SK-N-SH (cell line): ENCODE measurements at regions not wholly inside any gene's neighbourhood (a gene's known extent, or its start where the extent isn't known, plus 50 kb on each side); places are given as distances from the start of the nearest gene placed in this dataset.
A peak's percentile ranks its signal among the peaks of the same experiment; 100 is the strongest.

ENCODE experiments used
- CTCF ChIA-PET: fragments of 300-600, 350-600 bp; formaldehyde crosslinking; extraction: SDS; loops from one replicate; lab custom pipeline; 2021; lab: Yijun Ruan, JAX
- POLR2A ChIA-PET: fragments of 350-600 bp; sonication (Branson Sonifier 250); formaldehyde crosslinking; extraction: SDS; loops from one replicate; lab custom pipeline; 2020; ENCODE audit warnings: antibody characterized with exemption, inconsistent platforms; lab: Yijun Ruan, JAX
- DNase-seq: peaks from one replicate; pipeline ENCODE4 v3.0.0; 2012
- H2AFZ ChIP-seq: fragments of 200-600 bp; sonication (generic); 2 replicates; pipeline ENCODE4 v1.8.1; 2016; ENCODE audit warnings: antibody characterized with exemption, mild to moderate bottlenecking, low read depth
- H3F3A ChIP-seq: fragments of 200-600 bp; sonication (generic); replicated peaks from 2 replicates; pipeline ENCODE3; 2016; ENCODE audit warnings: antibody characterized with exemption, mild to moderate bottlenecking; ENCODE audit not compliant: insufficient read depth
- H3K27ac ChIP-seq, 2 experiments: fragments of 200-500 bp in 1 of 2; fragments of 200-600 bp in 1 of 2; sonication (Bioruptor generic) in 1 of 2; sonication (generic), shearing (Covaris generic) in 1 of 2; 2 replicates each; pipeline versions ENCODE4 v1.5.1 to v1.6.1; 2014 to 2016; ENCODE audit warnings: low read depth in 2 of 2, inconsistent platforms in 1 of 2, low read length in 1 of 2, mild to moderate bottlenecking in 1 of 2, mixed read lengths in 1 of 2
- H3K27me3 ChIP-seq: fragments of 200-600 bp; sonication (generic), shearing (Covaris generic); 2 replicates; pipeline ENCODE4 v1.6.1; 2016; ENCODE audit warnings: mixed run types; ENCODE audit not compliant: insufficient read depth
- H3K36me3 ChIP-seq, 2 experiments: fragments of 200-500 bp in 1 of 2; fragments of 200-600 bp in 1 of 2; sonication (Bioruptor generic) in 1 of 2; sonication (generic) in 1 of 2; replicated peaks in 1 of 2; 2 replicates each; pipeline versions ENCODE3 to v1.5.1; 2014 to 2016; ENCODE audit warnings: low read length in 1 of 2, mild to moderate bottlenecking in 1 of 2; ENCODE audit not compliant: insufficient read depth in 2 of 2, control insufficient read depth in 1 of 2
- H3K4me1 ChIP-seq, 2 experiments: fragments of 200-500 bp in 1 of 2; fragments of 200-600 bp in 1 of 2; sonication (Bioruptor generic) in 1 of 2; sonication (generic), shearing (Covaris generic) in 1 of 2; 2 replicates each; pipeline versions ENCODE4 v1.5.1 to v1.6.1; 2014 to 2016; ENCODE audit warnings: low read depth in 1 of 2, low read length in 1 of 2, mixed run types in 1 of 2; ENCODE audit not compliant: insufficient read depth in 2 of 2, control insufficient read depth in 1 of 2
- H3K4me2 ChIP-seq: fragments of 200-600 bp; sonication (generic), shearing (Covaris generic); 2 replicates; pipeline ENCODE4 v1.6.1; 2017; ENCODE audit warnings: mixed run types
- H3K4me3 ChIP-seq, 2 experiments: fragments of 200-500 bp in 1 of 2; fragments of 200-600 bp in 1 of 2; sonication (Bioruptor generic) in 1 of 2; sonication (generic), shearing (Covaris generic) in 1 of 2; 2 replicates each; pipeline versions ENCODE4 v1.5.1 to v1.8.1; 2014 to 2016; ENCODE audit warnings: low read depth in 2 of 2, inconsistent platforms in 1 of 2, low read length in 1 of 2, mild to moderate bottlenecking in 1 of 2, mixed read lengths in 1 of 2, moderate library complexity in 1 of 2
- H3K79me2 ChIP-seq: fragments of 200-600 bp; sonication (generic); 2 replicates; pipeline ENCODE4 v1.8.1; 2017; ENCODE audit warnings: mild to moderate bottlenecking; ENCODE audit not compliant: insufficient read depth
- H3K9ac ChIP-seq: fragments of 200-600 bp; sonication (generic); 2 replicates; pipeline ENCODE4 v1.6.1; 2017; ENCODE audit warnings: mixed run types
- H3K9me2 ChIP-seq: fragments of 200-600 bp; sonication (generic); 2 replicates; pipeline ENCODE4 v1.6.1; 2017; ENCODE audit warnings: mixed run types
- H3K9me3 ChIP-seq: fragments of 200-600 bp; sonication (generic); 2 replicates; pipeline ENCODE4 v1.6.1; 2017; ENCODE audit warnings: mixed run types, mild to moderate bottlenecking, moderate library complexity
- H4K20me1 ChIP-seq: fragments of 200-600 bp; sonication (generic); 2 replicates; pipeline ENCODE4 v1.6.1; 2017; ENCODE audit warnings: mild to moderate bottlenecking, mixed run types; ENCODE audit not compliant: insufficient read depth
- ELF1 ChIP-seq: IDR thresholded peaks from 2 replicates; pipeline ENCODE4 v1.4.0; 2012
- EP300 ChIP-seq, 2 experiments: IDR thresholded peaks; 2 replicates each; pipeline versions ENCODE4 v1.4.0 to v1.6.1; 2012; ENCODE audit warnings: borderline replicate concordance in 1 of 2, low read depth in 1 of 2, low read length in 1 of 2
- FOSL2 ChIP-seq: IDR thresholded peaks from 2 replicates; pipeline ENCODE4 v1.4.0; 2012; ENCODE audit warnings: low read depth, mild to moderate bottlenecking, moderate library complexity, borderline replicate concordance
- FOXJ3 ChIP-seq: sonication (generic); formaldehyde crosslinking; IDR thresholded peaks from 2 replicates; pipeline ENCODE4 v1.5.1; 2020; ENCODE audit warnings: mild to moderate bottlenecking, missing genetic modification reagents
- GABPA ChIP-seq: IDR thresholded peaks from 2 replicates; pipeline ENCODE4 v1.4.0; 2012; ENCODE audit warnings: low read depth, mild to moderate bottlenecking
- GATA2 ChIP-seq: sonication (generic); formaldehyde crosslinking; IDR thresholded peaks from 2 replicates; pipeline ENCODE4 v1.5.0; 2020; ENCODE audit warnings: mild to moderate bottlenecking, missing genetic modification reagents
- MXI1 ChIP-seq: IDR thresholded peaks from 2 replicates; pipeline ENCODE4 v1.6.1; 2012; ENCODE audit warnings: mild to moderate bottlenecking, low read depth, low read length, improper control_type of control experiment
- NFIC ChIP-seq: IDR thresholded peaks from 2 replicates; pipeline ENCODE4 v1.4.0; 2012; ENCODE audit warnings: borderline replicate concordance
- NRF1 ChIP-seq: IDR thresholded peaks from 2 replicates; pipeline ENCODE4 v1.6.1; 2012; ENCODE audit warnings: low read depth, mild to moderate bottlenecking, low read length
- POLR2AphosphoS5 ChIP-seq: IDR thresholded peaks from 2 replicates; pipeline ENCODE4 v1.6.1; 2012; ENCODE audit warnings: low read depth, low read length
- RAD21 ChIP-seq: IDR thresholded peaks from 2 replicates; pipeline ENCODE4 v1.6.1; 2012; ENCODE audit warnings: mild to moderate bottlenecking, low read length
- SMC3 ChIP-seq: IDR thresholded peaks from 2 replicates; pipeline ENCODE4 v1.6.1; 2012; ENCODE audit warnings: low read depth, low read length, improper control_type of control experiment
- TCF12 ChIP-seq: IDR thresholded peaks from 2 replicates; pipeline ENCODE4 v1.4.0; 2012
- WGBS: methylation state at CpG from one replicate; pipeline ENCODE4 v1.1.6; 2017; ENCODE audit warnings: low lambda C conversion rate; 5-methylcytosine and 5-hydroxymethylcytosine counted together
- TF ChIP-seq, protein P1 (sequence below): fragments of 200-600 bp; sonication (generic); IDR thresholded peaks from 2 replicates; pipeline ENCODE4 v1.6.1; 2017; ENCODE audit warnings: antibody characterized with exemption, mild to moderate bottlenecking, moderate library complexity

GRCh38 chr2:7424481-7424880, 507.3 kb downstream of the RNF144A start:
- Histone ChIP-seq H3K9ac (no peak overlapping the region), H2AFZ (no peak overlapping the region), H3F3A (no peaks in the 10 kb centered on the region), H3K27ac (no peak overlapping the region), H3K9me2 (no peaks in the 10 kb centered on the region), H4K20me1 (no peaks in the 10 kb centered on the region), H3K79me2 (no peaks in the 10 kb centered on the region), H3K4me3 (no peak overlapping the region), H3K36me3 (no peaks in the 10 kb centered on the region), H3K9me3 (no peaks in the 10 kb centered on the region), H3K27me3 (0 out of 2 replicates have a peak, but pooled peaks cover 5% of the 10 kb centered on the region), H3K4me1 (peaks cover 0 to 4% of the 10 kb centered on the region in 2 experiments; a peak in 2 of 4 replicates), H3K4me2 (no peak overlapping the region)
- DNase-seq: no peak
- no peak for TF ChIP-seq SMC3
- no peak for TF ChIP-seq GABPA
- TF ChIP-seq ELF1: no peak
- no peak for TF ChIP-seq TCF12
- TF ChIP-seq FOSL2: no peak
- ChIA-PET POLR2A (no interaction called here), CTCF (interaction anchor here (1.1 to 2.2 kb wide), 2 partner anchors 221 to 327 kb away, joined by 7 read pairs; no protein-coding TSS in a partner anchor)
- 59% methylated on average over 4 of the region's 4 CpGs for WGBS

DNA sequence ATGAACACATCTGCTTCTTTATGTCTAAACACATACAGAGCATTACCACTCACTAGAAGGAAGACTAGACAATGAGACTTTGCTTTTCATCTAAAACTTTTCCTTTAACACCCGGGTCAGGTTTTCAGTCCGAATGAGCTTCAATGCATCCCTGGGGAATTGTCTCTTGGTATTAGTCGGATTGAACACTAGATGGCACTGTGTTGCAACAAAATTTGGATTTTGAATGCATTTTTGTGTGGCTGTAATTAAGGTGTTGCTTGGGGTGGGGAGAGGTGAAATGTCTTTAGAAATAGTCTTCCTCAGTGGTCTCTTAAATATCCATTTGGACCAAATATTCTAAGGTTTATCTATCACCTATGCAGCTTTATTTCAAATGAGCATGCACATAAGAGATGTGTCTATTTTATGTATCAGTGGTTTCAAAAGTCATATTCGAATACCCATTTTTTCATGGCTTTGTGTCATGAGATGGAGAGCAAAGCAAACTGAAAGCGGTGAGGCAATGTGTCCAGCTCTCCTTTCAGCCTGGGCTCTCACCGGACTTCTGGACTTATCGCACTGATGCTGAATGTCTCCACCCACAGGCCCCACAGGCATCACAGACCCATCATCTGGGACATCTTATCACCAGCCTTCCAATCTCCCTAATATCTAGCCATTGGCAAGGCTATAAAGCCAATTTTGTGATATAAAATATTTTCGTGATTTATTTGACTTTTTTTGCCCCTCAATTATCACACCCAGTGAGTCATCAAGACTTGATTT, 510.3 kb downstream of the RNF144A start:
- no peaks in the 10 kb centered on the region for H3K9me2 ChIP-seq
- TF ChIP-seq FOXJ3 (CRISPR knock-in tag) (no peak), EP300 (IDR thresholded peaks at IDR 0.05; ENCODE audit: borderline replicate concordance in 1 of 2, low read depth in 1 of 2, low read length in 1 of 2) (peak in 1 of 2 experiments; percentile 11; a peak in 1 of 4 replicates), GATA2 (peak; percentile 35; the same call in 1 of the 2 replicates), POLR2AphosphoS5 (no peak), RAD21 (peak; percentile 96), NFIC (no peak), NRF1 (peak; percentile 28; the same call in 1 of the 2 replicates), SMC3 (peak; percentile 88), MXI1 (no peak; the same call in 1 of the 2 replicates)
- TF ChIP-seq, protein P1, sequence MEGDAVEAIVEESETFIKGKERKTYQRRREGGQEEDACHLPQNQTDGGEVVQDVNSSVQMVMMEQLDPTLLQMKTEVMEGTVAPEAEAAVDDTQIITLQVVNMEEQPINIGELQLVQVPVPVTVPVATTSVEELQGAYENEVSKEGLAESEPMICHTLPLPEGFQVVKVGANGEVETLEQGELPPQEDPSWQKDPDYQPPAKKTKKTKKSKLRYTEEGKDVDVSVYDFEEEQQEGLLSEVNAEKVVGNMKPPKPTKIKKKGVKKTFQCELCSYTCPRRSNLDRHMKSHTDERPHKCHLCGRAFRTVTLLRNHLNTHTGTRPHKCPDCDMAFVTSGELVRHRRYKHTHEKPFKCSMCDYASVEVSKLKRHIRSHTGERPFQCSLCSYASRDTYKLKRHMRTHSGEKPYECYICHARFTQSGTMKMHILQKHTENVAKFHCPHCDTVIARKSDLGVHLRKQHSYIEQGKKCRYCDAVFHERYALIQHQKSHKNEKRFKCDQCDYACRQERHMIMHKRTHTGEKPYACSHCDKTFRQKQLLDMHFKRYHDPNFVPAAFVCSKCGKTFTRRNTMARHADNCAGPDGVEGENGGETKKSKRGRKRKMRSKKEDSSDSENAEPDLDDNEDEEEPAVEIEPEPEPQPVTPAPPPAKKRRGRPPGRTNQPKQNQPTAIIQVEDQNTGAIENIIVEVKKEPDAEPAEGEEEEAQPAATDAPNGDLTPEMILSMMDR: peak; percentile 90
- peak; percentile 80 for DNase-seq
- no peak overlapping the region for H3K27ac ChIP-seq
- no peaks in the 10 kb centered on the region for H3K36me3 ChIP-seq
- WGBS: 35% methylated on average over 8 of the region's 8 CpGs
- no peaks in the 10 kb centered on the region for H3K79me2 ChIP-seq
- H2AFZ ChIP-seq: no peak overlapping the region
- no peaks in the 10 kb centered on the region for H3K27me3 ChIP-seq
- no peak overlapping the region for H3K4me3 ChIP-seq
- H4K20me1 ChIP-seq: no peaks in the 10 kb centered on the region
- H3K4me2 ChIP-seq: no peak overlapping the region
- H3K4me1 ChIP-seq: peaks cover 0 to 4% of the 10 kb centered on the region in 2 experiments; a peak in 2 of 4 replicates
- no peak overlapping the region for H3K9ac ChIP-seq
- no peaks in the 10 kb centered on the region for H3K9me3 ChIP-seq
- ChIA-PET CTCF (interaction anchor here (0.5 to 5.0 kb wide), 123 partner anchors 10 to 1712 kb away, joined by 3 to 48 read pairs (median 4); partner anchors contain the start of gene ID2), POLR2A (interaction anchor here (1.8 kb wide), 1 partner anchor 1254 kb away, joined by 6 read pairs; the partner anchor contains the start of gene ID2)
- no peaks in the 10 kb centered on the region for H3F3A ChIP-seq
